Stomach (tissue), 8 donors: ENCODE measurements at regions not wholly inside any gene's neighbourhood (a gene's known extent, or its start where the extent isn't known, plus 50 kb on each side); places are given as distances from the start of the nearest gene placed in this dataset.
A peak's percentile ranks its signal among the peaks of the same experiment; 100 is the strongest.

Source experiments
- DNase-seq, 2 donors: peaks; one replicate each; pipeline versions ENCODE4 v3.0.0 to v3.0.0-alpha.2; 2013 to 2019
- H3K27ac ChIP-seq, 5 donors: fragments of 200-600 bp in 4 of 5; sonication (generic) in 4 of 5; one replicate each; pipeline ENCODE4 v1.5.1; 2013 to 2019; ENCODE audit warnings: mild to moderate bottlenecking in 1 of 5, moderate library complexity in 1 of 5
- H3K27me3 ChIP-seq, 3 donors: fragments of 200-600 bp; sonication (generic); one replicate each; pipeline ENCODE4 v1.5.1; 2017 to 2019; ENCODE audit warnings: mixed run types in 1 of 3
- H3K36me3 ChIP-seq, 4 donors: fragments of 200-600 bp; sonication (generic); 1 replicate in 3 of 4; 2 replicates in 1 of 4; pipeline ENCODE4 v1.5.1; 2016 to 2019
- H3K4me1 ChIP-seq, 4 donors: fragments of 200-600 bp; sonication (generic); one replicate each; pipeline ENCODE4 v1.5.1; 2016 to 2019
- H3K4me3 ChIP-seq, 4 donors: fragments of 200-600 bp; sonication (generic) in 3 of 4; one replicate each; pipeline ENCODE4 v1.5.1; 2016 to 2019; ENCODE audit warnings: mild to moderate bottlenecking in 1 of 4
- H3K9me3 ChIP-seq, 4 donors: fragments of 200-600 bp; sonication (generic); one replicate each; pipeline ENCODE4 v1.5.1; 2016 to 2019
- CTCF ChIP-seq, 7 experiments: fragments of 450-650 bp in 4 of 7; fragments of 200-600 bp in 3 of 7; sonication (generic) in 3 of 7; IDR thresholded peaks; one replicate each; pipeline ENCODE4 v1.5.1; 2016 to 2019; ENCODE audit warnings: antibody characterized with exemption in 7 of 7, control low read depth in 2 of 7, mild to moderate bottlenecking in 1 of 7
- EP300 ChIP-seq: sonication (generic); formaldehyde crosslinking; IDR thresholded peaks from one replicate; pipeline ENCODE4 v1.6.1; 2017; ENCODE audit warnings: antibody characterized with exemption
- POLR2A ChIP-seq, 4 donors: fragments of 450-650 bp; IDR thresholded peaks; one replicate each; pipeline ENCODE4 v1.6.1; 2016; ENCODE audit warnings: antibody characterized with exemption in 4 of 4, control low read depth in 2 of 4, mild to moderate bottlenecking in 1 of 4, moderate library complexity in 1 of 4
- POLR2AphosphoS5 ChIP-seq, 3 donors: sonication (generic); formaldehyde crosslinking; IDR thresholded peaks; one replicate each; pipeline ENCODE4 v1.6.1; 2016; ENCODE audit warnings: antibody characterized with exemption in 3 of 3
- WGBS, 5 donors: extraction: QIAGEN DNeasy Blood & Tissue Kit in 3 of 5; methylation state at CpG; one replicate each; pipeline versions ENCODE4 v1.1.5 to v1.1.7; 2013 to 2018; 5-methylcytosine and 5-hydroxymethylcytosine counted together
- intact Hi-C: fragments of 100-400 bp; cut with DNase I; formaldehyde crosslinking; loops from one replicate; pipeline ENCODE4 v1.15.1; 2023; ENCODE audit warnings: low total_unique reads
- donor health status: healthy with polysubstance abuse.
- donor health status: Bipolar disorder and iron deficiency.
- donor health status: healthy.

- Histone ChIP-seq H3K9me3 (peaks cover 0 to 6% (median 0%) of the 10 kb centered on the region in 4 donors), H3K36me3 (no peaks in the 10 kb centered on the region), H3K27ac (no peak overlapping the region), H3K4me3 (no peak overlapping the region), H3K4me1 (no peaks in the 10 kb centered on the region), H3K27me3 (no peaks in the 10 kb centered on the region)
- WGBS, 5 donors: 84 to 93% (median 88%) methylated on average over 5 of the region's 5 CpGs
- TF ChIP-seq CTCF (IDR thresholded peaks at IDR 0.05) (no peak), POLR2A (IDR thresholded peaks at IDR 0.05) (no peak), EP300 (no peak), POLR2AphosphoS5 (IDR thresholded peaks at IDR 0.05) (no peak)
- intact Hi-C loops: no loop called here
- DNase-seq: peak in 1 of 2 donors; percentile 18
Measured at GRCh38 chr4:24405341-24405740, 179.0 kb downstream of the DHX15 start.

- H3K27me3 ChIP-seq: no peaks in the 10 kb centered on the region
- WGBS, 5 donors: 75 to 82% (median 77%) methylated on average over 3 of the region's 3 CpGs
Measured at GRCh38 chr4:24404281-24404680, 180.1 kb downstream of the DHX15 start.

GRCh38 chr4:24403265-24403664 lies 181.1 kb downstream of the DHX15 start:
- no peak for DNase-seq
- H3K27me3 ChIP-seq: no peaks in the 10 kb centered on the region
- no peak overlapping the region for H3K4me3 ChIP-seq
- no peak for TF ChIP-seq CTCF (IDR thresholded peaks at IDR 0.05)
- TF ChIP-seq EP300: no peak
- no peak for TF ChIP-seq POLR2A (IDR thresholded peaks at IDR 0.05)
- TF ChIP-seq POLR2AphosphoS5 (IDR thresholded peaks at IDR 0.05): no peak
- H3K9me3 ChIP-seq: no peaks in the 10 kb centered on the region
- H3K27ac ChIP-seq: no peak overlapping the region
- intact Hi-C loops: no loop called here
- 90 to 96% (median 91%) methylated on average over 5 of the region's 5 CpGs for WGBS, 5 donors
- H3K4me1 ChIP-seq: no peaks in the 10 kb centered on the region
- H3K36me3 ChIP-seq: no peaks in the 10 kb centered on the region

More at GRCh38 chr4:24404281-24404680, 180.1 kb downstream of the DHX15 start:
- H3K9me3 ChIP-seq: peaks cover 0 to 6% (median 0%) of the 10 kb centered on the region in 4 donors
- no peaks in the 10 kb centered on the region for H3K4me1 ChIP-seq
- intact Hi-C loops: no loop called here
- TF ChIP-seq POLR2A (IDR thresholded peaks at IDR 0.05) (no peak), POLR2AphosphoS5 (IDR thresholded peaks at IDR 0.05) (no peak), CTCF (IDR thresholded peaks at IDR 0.05) (no peak), EP300 (no peak)
- no peaks in the 10 kb centered on the region for H3K36me3 ChIP-seq
- no peak for DNase-seq
- no peak overlapping the region for H3K27ac ChIP-seq
- no peak overlapping the region for H3K4me3 ChIP-seq

- H3K9me3 ChIP-seq: no peaks in the 10 kb centered on the region
- intact Hi-C loops: no loop called here
- no peak for DNase-seq
- H3K4me1 ChIP-seq: no peaks in the 10 kb centered on the region
- WGBS, 5 donors: 93 to 95% (median 94%) methylated on average over 3 of the region's 3 CpGs
- TF ChIP-seq EP300 (no peak), POLR2AphosphoS5 (IDR thresholded peaks at IDR 0.05) (no peak), CTCF (IDR thresholded peaks at IDR 0.05) (no peak)
- no peak overlapping the region for H3K4me3 ChIP-seq
- no peak overlapping the region for H3K27ac ChIP-seq
- H3K27me3 ChIP-seq: no peaks in the 10 kb centered on the region
- H3K36me3 ChIP-seq: no peaks in the 10 kb centered on the region
Measured at GRCh38 chr4:24400537-24400936, 183.8 kb downstream of the DHX15 start.
